Esophagus muscularis mucosa (tissue), 3 donors: ENCODE measurements at regions not wholly inside any gene's neighbourhood (a gene's known extent, or its start where the extent isn't known, plus 50 kb on each side); places are given as distances from the start of the nearest gene placed in this dataset.

Source experiments
- CTCF ChIP-seq, 3 experiments: fragments of 200-600 bp in 2 of 3; fragments of 450-650 bp in 1 of 3; sonication (generic) in 2 of 3; IDR thresholded peaks; one replicate each; pipeline ENCODE4 v1.5.1; 2017 to 2019; ENCODE audit warnings: antibody characterized with exemption in 3 of 3, mild to moderate bottlenecking in 2 of 3, moderate library complexity in 1 of 3
- POLR2A ChIP-seq: fragments of 450-650 bp; IDR thresholded peaks from one replicate; pipeline ENCODE4 v1.6.1; 2017; ENCODE audit warnings: antibody characterized with exemption, moderate library complexity, mild to moderate bottlenecking, low read depth
- POLR2AphosphoS5 ChIP-seq, 2 donors: sonication (generic); formaldehyde crosslinking; IDR thresholded peaks; one replicate each; pipeline ENCODE4 v1.6.1; 2017; ENCODE audit warnings: antibody characterized with exemption in 2 of 2

GRCh38 chr1:181350131-181350530 lies 133.2 kb upstream of the CACNA1E start:
- TF ChIP-seq CTCF (IDR thresholded peaks at IDR 0.05) (no peak), POLR2AphosphoS5 (IDR thresholded peaks at IDR 0.05) (no peak), POLR2A (no peak)
